Activated CD8-positive, alpha-beta T cell treated with anti-CD3 and anti-CD28 coated beads for 36 hours (primary cell): ENCODE measurements at regions not wholly inside any gene's neighbourhood (a gene's known extent, or its start where the extent isn't known, plus 50 kb on each side); places are given as distances from the start of the nearest gene placed in this dataset.
"Not testable (repeated sequence)": the region's sequence is repeated elsewhere in the genome, so short reads cannot be mapped to it uniquely, and the experiment has no call there.

Experiments used
- ATAC-seq: fragments of 200-7000 bp; cut with Tn5 transposase; one replicate; pipeline ENCODE4 v1.10.0; 2021; ENCODE audit warnings: mild to moderate bottlenecking, moderate library complexity
- CTCF ChIA-PET: fragments of 350-600 bp; sonication (Branson Sonifier 250); formaldehyde crosslinking; loops from one replicate; lab custom pipeline; 2021; ENCODE audit warnings: antibody characterized with exemption; lab: Charles Lee
- POLR2A ChIA-PET: fragments of 350-600 bp; sonication (Branson Sonifier 250); formaldehyde crosslinking; loops from one replicate; lab custom pipeline; 2021; ENCODE audit warnings: antibody characterized with exemption; lab: Charles Lee
- DNase-seq: peaks from one replicate; pipeline ENCODE4 v3.0.0-alpha.2; 2020
- H3K27ac Mint-ChIP-seq: one replicate; pipeline ENCODE4 v1.8.0; 2021; ENCODE audit warnings: mild to moderate bottlenecking, mixed read lengths
- H3K27me3 Mint-ChIP-seq: one replicate; pipeline ENCODE4 v1.8.0; 2021; ENCODE audit warnings: mixed read lengths
- H3K36me3 Mint-ChIP-seq: one replicate; pipeline ENCODE4 v1.8.0; 2021; ENCODE audit warnings: low read depth, mixed read lengths
- H3K4me1 Mint-ChIP-seq: one replicate; pipeline ENCODE4 v1.8.0; 2021; ENCODE audit warnings: low read depth, mixed read lengths
- H3K4me3 Mint-ChIP-seq: one replicate; pipeline ENCODE4 v1.8.0; 2021; ENCODE audit warnings: mild to moderate bottlenecking, moderate library complexity, mixed read lengths
- H3K9me3 Mint-ChIP-seq: one replicate; pipeline ENCODE4 v1.8.0; 2021; ENCODE audit warnings: mixed read lengths
- intact Hi-C: fragments of 100-400 bp; cut with micrococcal nuclease; formaldehyde crosslinking; loops from one replicate; pipeline ENCODE4 v1.10.0; 2022
- TF ChIP-seq, protein P1 (sequence below): fragments of 200-600 bp; IDR thresholded peaks from one replicate; pipeline ENCODE4 v1.8.0; 2022; ENCODE audit warnings: antibody characterized with exemption, mild to moderate bottlenecking

DNA sequence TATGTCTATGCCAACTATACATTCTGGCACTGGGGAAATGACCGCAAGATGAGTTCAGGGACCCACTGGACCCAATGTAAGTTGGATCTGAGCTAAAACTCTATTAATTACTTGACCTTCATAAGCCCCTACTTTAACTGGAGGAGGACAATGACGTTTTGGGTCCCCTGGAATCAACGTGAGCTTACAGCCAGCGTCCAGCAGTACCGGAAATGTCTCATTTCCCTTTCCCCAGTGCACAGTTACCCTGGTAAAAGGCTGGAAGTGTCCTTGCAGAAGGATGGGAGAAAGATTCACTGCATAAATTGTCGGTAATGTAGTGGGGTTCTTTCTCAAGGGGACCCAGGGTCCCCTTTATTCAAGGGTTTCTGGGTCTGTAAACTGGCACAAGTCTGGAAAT lies 1297.6 kb upstream of the ACVR2A start:
- H3K27ac Mint-ChIP-seq: no peak overlapping the region
- POLR2A ChIA-PET: no interaction called here
- ATAC-seq (no peak), DNase-seq (no peak)
- no peak overlapping the region for H3K4me3 Mint-ChIP-seq
- no peaks in the 10 kb centered on the region for H3K36me3 Mint-ChIP-seq
- H3K27me3 Mint-ChIP-seq: no peaks in the 10 kb centered on the region
- intact Hi-C loops: no loop called here
- TF ChIP-seq, protein P1, sequence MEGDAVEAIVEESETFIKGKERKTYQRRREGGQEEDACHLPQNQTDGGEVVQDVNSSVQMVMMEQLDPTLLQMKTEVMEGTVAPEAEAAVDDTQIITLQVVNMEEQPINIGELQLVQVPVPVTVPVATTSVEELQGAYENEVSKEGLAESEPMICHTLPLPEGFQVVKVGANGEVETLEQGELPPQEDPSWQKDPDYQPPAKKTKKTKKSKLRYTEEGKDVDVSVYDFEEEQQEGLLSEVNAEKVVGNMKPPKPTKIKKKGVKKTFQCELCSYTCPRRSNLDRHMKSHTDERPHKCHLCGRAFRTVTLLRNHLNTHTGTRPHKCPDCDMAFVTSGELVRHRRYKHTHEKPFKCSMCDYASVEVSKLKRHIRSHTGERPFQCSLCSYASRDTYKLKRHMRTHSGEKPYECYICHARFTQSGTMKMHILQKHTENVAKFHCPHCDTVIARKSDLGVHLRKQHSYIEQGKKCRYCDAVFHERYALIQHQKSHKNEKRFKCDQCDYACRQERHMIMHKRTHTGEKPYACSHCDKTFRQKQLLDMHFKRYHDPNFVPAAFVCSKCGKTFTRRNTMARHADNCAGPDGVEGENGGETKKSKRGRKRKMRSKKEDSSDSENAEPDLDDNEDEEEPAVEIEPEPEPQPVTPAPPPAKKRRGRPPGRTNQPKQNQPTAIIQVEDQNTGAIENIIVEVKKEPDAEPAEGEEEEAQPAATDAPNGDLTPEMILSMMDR: no peak
- no peaks in the 10 kb centered on the region for H3K4me1 Mint-ChIP-seq
- CTCF ChIA-PET: no interaction called here
- H3K9me3 Mint-ChIP-seq: peaks cover 11% of the 10 kb centered on the region

DNA sequence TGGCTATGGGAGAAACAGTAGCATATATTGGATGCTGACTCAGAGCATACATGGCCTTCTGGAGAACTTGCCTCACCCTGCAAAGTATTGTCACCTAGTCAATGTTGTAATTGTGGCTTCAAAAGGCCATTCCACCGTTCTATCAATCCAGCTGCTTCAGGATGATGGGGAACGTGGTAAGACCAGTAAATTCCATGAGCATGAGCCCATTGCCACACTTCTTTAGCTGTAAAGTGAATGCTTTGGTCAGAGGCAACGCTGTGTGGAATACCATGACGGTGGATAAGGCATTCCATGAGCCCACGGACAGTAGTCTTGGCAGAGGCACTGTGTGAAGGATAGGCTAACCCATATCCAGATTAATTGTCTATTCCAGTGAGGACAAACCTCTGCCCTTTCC lies 1300.1 kb upstream of the ACVR2A start:
- no peaks in the 10 kb centered on the region for H3K27me3 Mint-ChIP-seq
- TF ChIP-seq, protein P1: no peak
- ChIA-PET POLR2A (no interaction called here), CTCF (no interaction called here)
- DNase-seq: no peak
- ATAC-seq: no peak
- H3K4me3 Mint-ChIP-seq: no peak overlapping the region
- no peak overlapping the region for H3K27ac Mint-ChIP-seq
- intact Hi-C loops: no loop called here
- no peaks in the 10 kb centered on the region for H3K4me1 Mint-ChIP-seq
- H3K36me3 Mint-ChIP-seq: no peaks in the 10 kb centered on the region
- peaks cover 11% of the 10 kb centered on the region for H3K9me3 Mint-ChIP-seq

DNA sequence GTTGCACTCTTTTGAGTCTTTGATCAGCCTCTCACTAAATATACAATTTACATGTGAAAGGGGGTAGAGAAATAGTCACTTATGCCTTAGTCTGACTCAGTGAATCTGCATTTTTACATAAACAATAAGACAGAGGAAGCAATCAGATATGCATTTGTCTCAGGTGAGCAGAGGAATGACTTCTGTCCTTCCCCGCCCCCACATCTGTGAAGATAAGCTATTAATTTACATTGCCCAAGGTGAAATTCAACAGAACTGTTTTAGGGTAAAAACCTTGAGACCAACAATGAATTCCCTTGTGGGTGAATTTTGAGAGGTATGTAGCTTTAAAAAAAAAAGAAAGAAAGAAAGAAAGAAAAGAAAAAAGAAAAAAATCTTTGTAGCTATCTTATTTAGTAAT lies 1302.9 kb upstream of the ACVR2A start:
- Mint-ChIP-seq H3K27me3 (no peaks in the 10 kb centered on the region), H3K9me3 (peaks cover 11% of the 10 kb centered on the region), H3K4me1 (no peaks in the 10 kb centered on the region), H3K4me3 (no peak overlapping the region), H3K27ac (no peak overlapping the region), H3K36me3 (no peaks in the 10 kb centered on the region)
- TF ChIP-seq, protein P1: no peak
- CTCF ChIA-PET: no interaction called here
- POLR2A ChIA-PET: no interaction called here
- no peak for DNase-seq
- intact Hi-C loops: no loop called here
- ATAC-seq: no peak

DNA sequence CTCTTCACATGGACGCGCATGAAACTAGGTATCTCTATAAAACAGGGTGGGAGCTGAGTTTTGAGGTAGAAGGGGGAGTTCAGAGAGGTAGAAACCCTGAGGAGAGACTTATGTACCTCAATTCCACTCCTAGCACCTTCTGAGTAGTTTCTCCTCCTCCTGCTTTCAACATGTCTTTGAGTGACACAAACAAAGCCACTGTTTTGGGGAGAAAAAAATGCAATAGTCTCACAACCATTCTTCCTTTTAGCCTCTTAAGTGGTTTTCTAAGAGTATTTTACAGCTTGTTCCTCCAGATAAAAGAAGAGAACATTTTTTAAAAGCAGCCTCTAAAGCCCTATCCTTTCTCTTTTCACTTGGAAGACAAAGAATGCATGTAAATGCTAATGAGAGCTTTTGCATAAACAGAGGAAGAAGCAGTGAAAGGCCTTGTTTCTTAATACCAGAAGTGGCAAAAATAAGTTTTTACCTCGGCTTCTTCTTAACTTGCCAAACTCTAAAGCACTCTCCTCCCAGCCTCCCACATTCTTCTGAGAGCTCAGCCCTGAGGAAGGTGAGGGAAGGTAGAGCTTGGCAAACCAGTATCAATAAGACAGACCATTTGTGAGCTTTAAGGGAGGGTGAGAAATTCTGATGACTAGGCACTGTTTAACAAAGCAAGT lies 1304.4 kb upstream of the ACVR2A start:
- TF ChIP-seq, protein P1: no peak
- Mint-ChIP-seq H3K27ac (no peak overlapping the region), H3K4me1 (no peaks in the 10 kb centered on the region), H3K27me3 (no peaks in the 10 kb centered on the region), H3K4me3 (no peak overlapping the region), H3K36me3 (no peaks in the 10 kb centered on the region), H3K9me3 (peaks cover 9% of the 10 kb centered on the region)
- intact Hi-C loops: no loop called here
- ATAC-seq (no peak), DNase-seq (no peak)
- ChIA-PET POLR2A (no interaction called here), CTCF (no interaction called here)

DNA sequence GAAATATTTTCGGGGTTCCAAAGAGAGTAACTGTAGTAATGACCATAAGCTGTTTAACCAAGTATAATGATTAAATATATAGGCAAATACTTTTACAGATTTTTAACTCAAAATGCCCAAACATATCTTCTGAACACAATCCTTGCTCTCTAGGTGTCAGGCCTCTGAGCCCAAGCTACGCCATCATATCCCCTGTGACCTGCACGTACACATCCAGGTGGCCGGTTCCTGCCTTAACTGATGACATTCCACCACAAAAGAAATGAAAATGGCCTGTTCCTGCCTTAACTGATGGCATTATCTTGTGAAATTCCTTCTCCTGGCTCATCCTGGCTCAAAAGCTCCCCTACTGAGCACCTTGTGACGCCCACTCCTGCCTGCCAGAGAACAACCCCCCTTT lies 1305.1 kb upstream of the ACVR2A start:
- H3K9me3 Mint-ChIP-seq, ATAC-seq, H3K27me3 Mint-ChIP-seq, H3K4me3 Mint-ChIP-seq, H3K4me1 Mint-ChIP-seq, H3K36me3 Mint-ChIP-seq, POLR2A ChIA-PET, intact Hi-C loops, H3K27ac Mint-ChIP-seq, CTCF ChIA-PET, DNase-seq: not testable (repeated sequence)
